Left renal cortex interstitium (tissue), 4 donors: ENCODE measurements at regions not wholly inside any gene's neighbourhood (a gene's known extent, or its start where the extent isn't known, plus 50 kb on each side); places are given as distances from the start of the nearest gene placed in this dataset.
"Not testable (repeated sequence)": the region's sequence is repeated elsewhere in the genome, so short reads cannot be mapped to it uniquely, and the experiment has no call there.

ENCODE experiments used
- DNase-seq, 4 donors: peaks; one replicate each; pipeline ENCODE4 v3.0.0-alpha.2; 2013; ENCODE audit warnings: low read depth in 4 of 4, low spot score in 2 of 4, missing footprints in 1 of 4

GRCh38 chr6:163877877-163878639, 463.5 kb downstream of the QKI start:
- no peak for DNase-seq

GRCh38 chr6:163876391-163876790, 461.9 kb downstream of the QKI start:
- DNase-seq: no peak

- no peak for DNase-seq
Measured at GRCh38 chr6:163874784-163875183, 460.3 kb downstream of the QKI start.

GRCh38 chr6:163872335-163872734, 457.8 kb downstream of the QKI start:
- DNase-seq: no peak

- DNase-seq: no peak
Measured at GRCh38 chr6:163871616-163872015, 457.1 kb downstream of the QKI start.

GRCh38 chr6:163867518-163868292, 453.2 kb downstream of the QKI start:
- DNase-seq: no peak

- no peak for DNase-seq
Measured at GRCh38 chr6:163866192-163866591, 451.7 kb downstream of the QKI start.

- DNase-seq: no peak
Measured at GRCh38 chr6:163863565-163863964, 449.0 kb downstream of the QKI start.

GRCh38 chr6:163862701-163863100, 448.2 kb downstream of the QKI start:
- no peak for DNase-seq

GRCh38 chr6:163861627-163862026, 447.1 kb downstream of the QKI start:
- no peak for DNase-seq

GRCh38 chr6:163860287-163861081, 446.0 kb downstream of the QKI start:
- no peak for DNase-seq

GRCh38 chr6:163858870-163859269, 444.4 kb downstream of the QKI start:
- DNase-seq: not testable (repeated sequence)

GRCh38 chr6:163857421-163857820, 442.9 kb downstream of the QKI start:
- DNase-seq: no peak

GRCh38 chr6:163850874-163851273, 436.4 kb downstream of the QKI start:
- DNase-seq: no peak

- DNase-seq: no peak
Measured at GRCh38 chr6:163844761-163845160, 430.2 kb downstream of the QKI start.

- DNase-seq: no peak
Measured at GRCh38 chr6:163844357-163844756, 429.8 kb downstream of the QKI start.

GRCh38 chr6:163843218-163843617, 428.7 kb downstream of the QKI start:
- no peak for DNase-seq

- no peak for DNase-seq
Measured at GRCh38 chr6:163842467-163842866, 427.9 kb downstream of the QKI start.

- no peak for DNase-seq
Measured at GRCh38 chr6:163841733-163842132, 427.2 kb downstream of the QKI start.

- no peak for DNase-seq
Measured at GRCh38 chr6:163841326-163841725, 426.8 kb downstream of the QKI start.

- DNase-seq: no peak
Measured at GRCh38 chr6:163840880-163841279, 426.4 kb downstream of the QKI start.
